H1 (cell line): ENCODE measurements at regions not wholly inside any gene's neighbourhood (a gene's known extent, or its start where the extent isn't known, plus 50 kb on each side); places are given as distances from the start of the nearest gene placed in this dataset. TPM values are rescaled to one million over a fixed set of nuclear protein-coding genes. Genes with fewer than 3 reads are reported as not detected.

ENCODE experiments used
- small RNA-seq: library from polyadenylated mRNA; stranded (forward); fragments of <200 nt; extraction: miRNeasy Mini kit (QIAGEN cat#:217004); gene quantifications from one replicate; pipeline ENCODE3, GENCODE V24; 2013; ENCODE audit not compliant: insufficient read depth

Small RNA genes in the stretch of these regions (small RNA-seq; reads per million reads assigned to genes)
- gene RNU6-551P = not detected
